IMR-90 (cell line): ENCODE measurements at regions not wholly inside any gene's neighbourhood (a gene's known extent, or its start where the extent isn't known, plus 50 kb on each side); places are given as distances from the start of the nearest gene placed in this dataset.

ENCODE experiments used
- BHLHE40 ChIP-seq: fragments of 150-350 bp; IDR thresholded peaks from 2 replicates; pipeline ENCODE4 v1.6.1; 2016; ENCODE audit warnings: mild to moderate bottlenecking, low read depth, low read length
- CHD1 ChIP-seq: IDR thresholded peaks from 2 replicates; pipeline ENCODE4 v1.6.1; 2012; ENCODE audit warnings: low read depth, low read length, improper control_type of control experiment
- ELK1 ChIP-seq: fragments of 150-350 bp; IDR thresholded peaks from 2 replicates; pipeline ENCODE4 v1.6.1; 2016; ENCODE audit warnings: low read depth, mild to moderate bottlenecking, low read length, moderate library complexity, borderline replicate concordance
- POLR2A ChIP-seq: IDR thresholded peaks from 2 replicates; pipeline ENCODE4 v1.6.1; 2012; ENCODE audit warnings: mild to moderate bottlenecking, low read depth, low read length
- SMC3 ChIP-seq: fragments of 150-350 bp; IDR thresholded peaks from 2 replicates; pipeline ENCODE4 v1.6.1; 2016; ENCODE audit warnings: low read depth, mild to moderate bottlenecking, antibody characterized with exemption, low read length, moderate library complexity
- TF ChIP-seq, protein P1 (sequence below): conservative IDR thresholded peaks from 2 replicates; pipeline ENCODE4 v1.5.1; 2012; ENCODE audit warnings: mild to moderate bottlenecking, low read depth, low read length, improper control_type of control experiment

GRCh38 chr6:12371641-12372146 is 81.5 kb downstream of the EDN1 start:
- TF ChIP-seq POLR2A (no peak), ELK1 (no peak), BHLHE40 (no peak), SMC3 (no peak), CHD1 (no peak)
- TF ChIP-seq, protein P1, sequence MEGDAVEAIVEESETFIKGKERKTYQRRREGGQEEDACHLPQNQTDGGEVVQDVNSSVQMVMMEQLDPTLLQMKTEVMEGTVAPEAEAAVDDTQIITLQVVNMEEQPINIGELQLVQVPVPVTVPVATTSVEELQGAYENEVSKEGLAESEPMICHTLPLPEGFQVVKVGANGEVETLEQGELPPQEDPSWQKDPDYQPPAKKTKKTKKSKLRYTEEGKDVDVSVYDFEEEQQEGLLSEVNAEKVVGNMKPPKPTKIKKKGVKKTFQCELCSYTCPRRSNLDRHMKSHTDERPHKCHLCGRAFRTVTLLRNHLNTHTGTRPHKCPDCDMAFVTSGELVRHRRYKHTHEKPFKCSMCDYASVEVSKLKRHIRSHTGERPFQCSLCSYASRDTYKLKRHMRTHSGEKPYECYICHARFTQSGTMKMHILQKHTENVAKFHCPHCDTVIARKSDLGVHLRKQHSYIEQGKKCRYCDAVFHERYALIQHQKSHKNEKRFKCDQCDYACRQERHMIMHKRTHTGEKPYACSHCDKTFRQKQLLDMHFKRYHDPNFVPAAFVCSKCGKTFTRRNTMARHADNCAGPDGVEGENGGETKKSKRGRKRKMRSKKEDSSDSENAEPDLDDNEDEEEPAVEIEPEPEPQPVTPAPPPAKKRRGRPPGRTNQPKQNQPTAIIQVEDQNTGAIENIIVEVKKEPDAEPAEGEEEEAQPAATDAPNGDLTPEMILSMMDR = no peak
